ENCODE measurements at regions not wholly inside any gene's neighbourhood (a gene's known extent, or its start where the extent isn't known, plus 50 kb on each side); places are given as distances from the start of the nearest gene placed in this dataset.

DNA sequence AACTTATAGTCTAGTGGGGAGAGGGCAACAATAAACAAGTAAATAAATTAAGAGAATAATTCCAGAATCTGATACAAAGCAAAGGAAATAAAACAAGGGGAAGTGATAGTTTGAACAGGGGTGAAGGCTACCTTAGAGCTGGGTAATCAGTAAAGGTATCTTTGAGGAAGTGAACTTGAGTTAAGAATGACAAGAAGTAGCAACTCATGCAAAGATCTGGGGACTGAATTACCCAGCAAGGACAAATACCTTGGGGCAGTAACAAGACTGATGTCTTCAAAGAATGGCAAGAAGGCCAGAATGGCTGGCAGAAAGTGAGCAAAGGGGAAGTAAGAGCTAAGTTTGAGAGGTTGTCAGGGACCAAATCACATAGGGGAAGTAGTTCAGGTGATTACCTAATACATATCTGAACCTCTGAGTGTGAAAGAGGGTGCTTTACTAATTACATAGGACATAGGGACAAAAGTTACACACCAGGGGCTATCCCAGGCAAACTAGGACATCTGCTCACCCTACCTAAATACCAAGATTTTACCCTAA is 244.6 kb upstream of the HNRNPA3 start:
- Mint-ChIP-seq H3K4me3 (no peak overlapping the region), H3K27me3 (peaks cover 10 to 27% of the 10 kb centered on the region in 2 donors), H3K9me3 (no peaks in the 10 kb centered on the region), H3K27ac (no peak overlapping the region), H3K4me1 (ENCODE audit: low read depth in 2 of 2) (no peaks in the 10 kb centered on the region), H3K36me3 (no peaks in the 10 kb centered on the region)
- ATAC-seq, result no peak
- no peak for DNase-seq (ENCODE audit: low spot score)

DNA sequence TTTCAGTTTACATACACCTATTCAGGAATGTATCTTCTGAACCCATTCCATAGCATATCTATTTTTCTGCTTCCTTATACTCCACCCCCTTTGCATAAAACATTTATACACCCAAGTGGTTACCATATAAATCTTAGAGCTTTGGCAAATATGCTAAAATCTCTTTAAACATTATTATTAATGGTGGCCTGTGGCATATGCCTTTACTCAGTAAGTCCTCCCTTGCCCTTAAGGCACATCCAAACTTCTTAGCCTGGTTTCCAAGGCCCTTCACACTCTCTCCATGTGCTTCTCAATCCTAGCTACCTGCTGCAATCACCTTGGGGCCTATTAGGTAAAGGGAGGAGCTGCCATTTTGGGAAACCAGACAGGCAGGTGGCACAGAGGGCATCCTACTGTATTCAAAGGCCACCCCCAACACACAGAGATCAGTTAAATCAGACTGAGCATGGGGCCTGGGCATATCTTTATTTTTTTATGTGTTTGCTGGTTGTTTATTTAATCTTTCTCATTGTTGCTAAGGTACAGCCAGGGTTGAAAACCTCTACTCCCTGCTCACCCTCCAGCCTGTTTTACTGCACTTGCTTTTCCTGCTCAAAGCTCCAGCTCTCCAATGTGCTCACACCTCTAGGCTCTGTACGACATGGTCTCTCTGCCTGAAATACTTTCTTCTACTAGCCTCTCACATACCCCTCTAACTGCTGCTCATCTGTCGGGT is 242.8 kb upstream of the HNRNPA3 start:
- Mint-ChIP-seq H3K27ac (no peak overlapping the region), H3K4me3 (no peak overlapping the region), H3K27me3 (peaks cover 7 to 19% of the 10 kb centered on the region in 2 donors), H3K9me3 (no peaks in the 10 kb centered on the region), H3K4me1 (ENCODE audit: low read depth in 2 of 2) (no peaks in the 10 kb centered on the region), H3K36me3 (no peaks in the 10 kb centered on the region)
- DNase-seq (ENCODE audit: low spot score), result no peak
- no peak for ATAC-seq

DNA sequence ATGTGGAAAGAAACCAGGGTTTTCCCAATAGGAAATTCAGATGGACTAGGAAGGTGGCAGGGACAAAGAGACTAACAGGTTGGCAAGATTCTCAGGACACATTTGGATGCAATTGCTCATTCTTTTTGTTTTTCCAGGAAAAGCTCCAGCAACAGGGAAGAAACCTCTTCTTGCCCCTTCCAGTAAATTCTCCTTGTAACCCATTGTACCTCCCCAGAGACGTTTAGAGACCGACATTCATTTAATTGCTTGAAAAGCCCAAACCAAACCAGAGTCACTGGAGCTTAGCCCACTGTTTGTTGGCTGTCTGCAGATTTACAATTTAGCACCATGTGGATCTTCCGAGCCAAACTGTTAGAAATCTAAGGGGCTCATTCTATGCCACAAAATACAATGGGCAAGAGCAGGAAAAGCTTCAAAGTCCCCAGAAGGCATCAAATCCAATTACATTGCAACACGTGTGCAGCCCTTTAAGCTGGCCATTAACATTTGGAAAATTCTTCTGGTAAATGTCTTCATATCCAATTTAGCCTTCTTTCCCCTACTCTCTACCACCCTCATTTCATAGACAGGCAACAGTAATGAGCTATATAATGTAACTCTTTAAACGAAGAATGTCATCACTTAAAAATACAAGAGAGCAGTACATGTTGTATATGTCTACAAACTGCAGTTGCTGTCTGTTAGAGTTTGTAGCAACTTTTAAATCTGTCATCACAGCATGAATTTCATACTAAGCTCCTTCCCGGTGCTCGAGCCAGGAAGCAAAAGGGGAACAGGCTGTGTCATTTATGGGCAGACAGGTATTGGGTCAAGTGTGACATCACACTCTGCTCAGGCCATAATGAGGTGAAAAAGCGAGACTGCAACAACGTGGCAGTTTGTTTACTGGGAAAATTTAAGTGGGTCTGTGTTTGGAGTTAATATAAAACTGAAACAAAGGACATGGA is 235.6 kb upstream of the HNRNPA3 start:
- H3K9me3 Mint-ChIP-seq, result no peaks in the 10 kb centered on the region
- H3K27ac Mint-ChIP-seq, result no peak overlapping the region
- ATAC-seq (no peak), DNase-seq (ENCODE audit: low spot score) (no peak)
- H3K4me1 Mint-ChIP-seq (ENCODE audit: low read depth in 2 of 2), result no peaks in the 10 kb centered on the region
- H3K36me3 Mint-ChIP-seq, result no peaks in the 10 kb centered on the region
- H3K4me3 Mint-ChIP-seq, result no peak overlapping the region
- H3K27me3 Mint-ChIP-seq, result peaks cover 9 to 15% of the 10 kb centered on the region in 2 donors

DNA sequence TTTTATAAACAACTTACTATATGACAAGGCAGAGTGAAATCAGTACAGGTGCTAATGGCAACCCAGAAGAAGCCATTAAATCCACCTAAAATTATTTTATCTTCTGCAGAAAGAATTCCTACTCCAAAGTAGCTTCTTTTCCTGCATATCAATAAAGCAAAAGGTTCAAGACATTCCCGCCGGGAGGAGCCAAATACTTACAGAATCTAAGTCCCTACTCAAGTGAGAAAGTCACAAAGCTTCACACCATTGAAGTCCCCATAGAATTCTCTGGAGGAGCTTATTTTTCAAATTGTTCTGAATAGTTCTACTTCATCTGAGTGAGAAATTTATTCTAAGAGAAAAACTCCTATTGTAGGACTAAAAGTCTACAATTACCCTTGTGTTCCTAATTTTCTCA is 233.7 kb upstream of the HNRNPA3 start:
- Mint-ChIP-seq H3K27ac (no peak overlapping the region), H3K36me3 (no peaks in the 10 kb centered on the region), H3K27me3 (peaks cover 2 to 12% of the 10 kb centered on the region in 2 donors), H3K9me3 (no peaks in the 10 kb centered on the region), H3K4me1 (ENCODE audit: low read depth in 2 of 2) (no peaks in the 10 kb centered on the region), H3K4me3 (no peak overlapping the region)
- ATAC-seq, result no peak
- no peak for DNase-seq (ENCODE audit: low spot score)

DNA sequence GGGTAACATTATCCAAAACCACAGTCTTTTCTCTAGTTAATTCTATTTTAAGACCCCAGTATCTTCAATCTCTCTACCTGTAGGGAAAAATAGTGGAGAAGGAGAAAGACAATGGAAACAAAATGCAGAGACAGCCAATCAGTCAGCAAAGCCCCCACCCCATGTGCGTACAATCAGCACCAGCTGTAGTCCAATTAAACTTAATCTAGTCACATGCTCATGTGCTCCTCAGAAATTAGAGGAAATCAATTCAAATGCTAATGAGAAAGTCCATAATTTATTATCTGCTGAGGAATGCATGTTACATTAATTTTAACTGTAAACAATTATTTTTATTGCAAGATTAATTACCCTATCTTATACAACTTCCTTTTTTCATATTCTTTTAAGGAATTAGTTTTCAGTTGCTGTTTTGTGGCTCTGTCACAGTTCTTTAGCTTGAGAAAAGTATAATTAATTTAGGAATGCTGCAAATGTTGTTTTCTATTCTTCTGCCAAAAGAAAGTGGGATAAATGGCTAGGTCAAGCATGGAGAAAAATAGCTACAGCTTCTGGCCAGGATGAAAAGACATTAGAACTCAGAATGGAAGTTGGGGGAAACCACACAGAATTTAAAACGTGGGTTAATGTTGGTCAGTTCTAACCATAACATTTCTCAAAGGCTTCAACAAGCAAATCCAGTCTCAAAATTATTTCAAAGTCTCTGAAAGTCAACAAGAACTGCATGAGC is 232.4 kb upstream of the HNRNPA3 start:
- H3K27me3 Mint-ChIP-seq, result peaks cover 10 to 11% of the 10 kb centered on the region in 2 donors
- DNase-seq (ENCODE audit: low spot score) (no peak), ATAC-seq (no peak)
- H3K4me1 Mint-ChIP-seq (ENCODE audit: low read depth in 2 of 2), result no peaks in the 10 kb centered on the region
- H3K36me3 Mint-ChIP-seq, result no peaks in the 10 kb centered on the region
- H3K9me3 Mint-ChIP-seq, result no peaks in the 10 kb centered on the region
- H3K27ac Mint-ChIP-seq, result no peak overlapping the region
- H3K4me3 Mint-ChIP-seq, result no peak overlapping the region

DNA sequence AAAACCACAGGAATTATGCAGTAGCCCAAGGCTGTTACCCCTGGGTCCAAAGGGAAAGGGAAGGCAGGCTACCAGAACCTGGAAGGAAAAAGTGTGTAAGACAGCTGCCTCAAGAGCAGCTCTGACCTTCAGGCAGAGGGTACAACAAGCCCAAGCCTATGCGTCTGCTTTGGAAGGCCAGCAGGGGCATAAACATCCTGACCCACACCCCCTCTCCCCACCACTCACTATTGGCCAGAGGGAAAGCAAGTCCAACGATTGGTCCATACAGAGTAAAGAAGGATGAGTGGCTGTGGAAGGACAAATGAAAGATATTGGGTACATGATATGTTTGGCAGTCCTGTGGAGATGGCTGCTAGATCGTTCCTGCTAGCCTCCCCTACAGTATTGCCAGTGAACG is 227.6 kb upstream of the HNRNPA3 start:
- ATAC-seq (no peak), DNase-seq (ENCODE audit: low spot score) (no peak)
- Mint-ChIP-seq H3K27me3 (peaks cover 11 to 14% of the 10 kb centered on the region in 2 donors), H3K4me3 (no peak overlapping the region), H3K27ac (no peak overlapping the region), H3K36me3 (no peaks in the 10 kb centered on the region), H3K4me1 (ENCODE audit: low read depth in 2 of 2) (no peaks in the 10 kb centered on the region), H3K9me3 (no peaks in the 10 kb centered on the region)

DNA sequence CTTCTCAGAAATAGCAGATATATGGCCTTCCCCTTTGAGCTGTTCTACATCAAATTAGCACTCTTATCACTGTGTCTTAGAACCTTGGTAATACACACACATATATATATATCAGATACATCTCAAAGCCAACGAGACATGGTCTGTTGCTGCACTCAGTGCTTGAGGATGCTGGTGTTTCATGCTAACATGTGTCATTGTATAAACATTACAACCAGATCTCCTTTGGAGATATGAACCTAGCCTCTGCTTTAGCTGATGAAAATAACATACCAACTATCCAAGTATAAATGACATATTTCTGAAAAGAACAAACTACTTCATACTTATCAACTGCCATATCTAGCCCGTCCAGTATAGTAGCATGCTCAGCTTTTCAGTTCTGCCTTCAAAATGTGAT is 226.7 kb upstream of the HNRNPA3 start:
- no peaks in the 10 kb centered on the region for H3K9me3 Mint-ChIP-seq
- ATAC-seq, result no peak
- DNase-seq (ENCODE audit: low spot score), result no peak
- H3K4me3 Mint-ChIP-seq, result no peak overlapping the region
- peaks cover 11 to 14% of the 10 kb centered on the region in 2 donors for H3K27me3 Mint-ChIP-seq
- no peak overlapping the region for H3K27ac Mint-ChIP-seq
- H3K4me1 Mint-ChIP-seq (ENCODE audit: low read depth in 2 of 2), result no peaks in the 10 kb centered on the region
- no peaks in the 10 kb centered on the region for H3K36me3 Mint-ChIP-seq

DNA sequence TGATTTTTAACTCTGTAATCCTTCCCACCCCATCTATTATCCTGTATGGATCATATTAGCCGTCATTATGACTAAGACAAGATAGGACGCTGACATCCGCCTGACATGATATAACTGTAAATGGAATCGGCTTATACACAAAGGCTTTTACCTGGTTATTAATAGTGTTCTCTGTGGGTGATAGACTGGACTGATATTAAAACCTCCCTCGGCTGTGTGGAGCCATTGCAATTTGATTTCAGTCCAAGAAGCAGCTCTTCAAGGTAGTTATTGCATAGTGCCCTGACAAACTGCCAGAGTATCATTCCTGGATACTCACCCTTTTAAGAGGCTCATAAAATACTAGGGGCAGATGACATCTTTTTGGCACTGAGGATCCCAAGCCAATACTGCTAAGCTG is 226.1 kb upstream of the HNRNPA3 start:
- H3K36me3 Mint-ChIP-seq, result peaks cover 2% of the 10 kb centered on the region
- peaks cover 14 to 17% of the 10 kb centered on the region in 2 donors for H3K27me3 Mint-ChIP-seq
- no peak overlapping the region for H3K27ac Mint-ChIP-seq
- H3K4me3 Mint-ChIP-seq, result no peak overlapping the region
- no peak for DNase-seq (ENCODE audit: low spot score)
- ATAC-seq, result no peak
- H3K9me3 Mint-ChIP-seq, result peaks cover 3% of the 10 kb centered on the region
- no peaks in the 10 kb centered on the region for H3K4me1 Mint-ChIP-seq (ENCODE audit: low read depth in 2 of 2)

DNA sequence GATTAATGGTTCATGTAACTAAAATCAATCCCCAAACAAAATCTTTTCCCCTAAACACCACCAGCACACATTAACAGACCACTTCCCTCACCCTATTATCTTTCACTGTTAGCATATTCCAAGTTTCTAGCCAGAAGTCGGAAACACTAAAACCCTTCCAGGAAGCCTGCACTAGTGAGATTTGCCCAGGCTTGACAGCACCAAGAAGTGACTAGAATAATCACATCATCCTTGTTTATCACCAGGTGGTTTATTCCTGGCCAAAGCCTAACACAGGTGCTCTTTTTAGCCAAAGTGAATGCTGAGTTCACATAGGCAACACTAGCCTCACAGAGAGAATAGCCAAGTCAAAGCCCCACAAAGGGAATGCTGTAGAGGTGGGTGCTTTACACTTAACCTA is 221.2 kb upstream of the HNRNPA3 start:
- Mint-ChIP-seq H3K36me3 (peaks cover 8% of the 10 kb centered on the region), H3K27me3 (peaks cover 7 to 11% of the 10 kb centered on the region in 2 donors), H3K9me3 (peaks cover 3% of the 10 kb centered on the region), H3K27ac (no peak overlapping the region), H3K4me1 (ENCODE audit: low read depth in 2 of 2) (no peaks in the 10 kb centered on the region), H3K4me3 (no peak overlapping the region)
- DNase-seq (ENCODE audit: low spot score) (no peak), ATAC-seq (no peak)

DNA sequence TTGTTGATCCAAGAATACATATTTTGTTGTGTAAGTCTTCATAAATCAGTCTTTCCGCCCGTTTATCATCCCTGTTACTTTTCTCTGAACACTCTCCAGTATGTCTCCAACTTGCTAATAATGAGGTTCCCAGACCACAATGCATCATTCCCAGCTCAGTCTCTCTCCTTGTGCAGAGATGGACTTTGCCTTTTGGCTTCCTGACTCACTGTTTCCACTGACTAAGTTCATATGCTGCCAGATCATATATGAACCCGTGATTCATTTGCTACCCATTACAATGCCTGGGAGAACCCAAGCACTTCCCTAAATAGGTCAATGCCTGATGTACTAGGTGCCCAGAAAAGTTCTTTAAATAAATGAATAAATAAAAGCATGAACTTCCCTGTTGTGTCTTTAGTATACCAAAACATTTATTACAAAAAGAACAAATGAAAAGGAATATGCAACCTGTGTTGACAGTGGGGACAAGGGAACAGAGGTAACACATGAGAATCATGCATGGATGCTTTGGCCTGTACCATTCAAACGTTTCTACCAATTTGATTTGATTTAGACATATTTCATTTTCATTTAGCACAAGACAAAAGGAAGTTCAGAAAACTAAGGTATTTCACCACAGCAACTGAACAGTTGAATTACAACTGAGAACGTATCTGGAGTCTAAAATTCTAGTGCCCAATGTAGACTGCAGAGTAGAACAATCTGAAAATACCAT is 215.4 kb upstream of the HNRNPA3 start:
- ATAC-seq (peak; percentile 66 to 74), DNase-seq (ENCODE audit: low spot score) (no peak)
- Mint-ChIP-seq H3K9me3 (no peaks in the 10 kb centered on the region), H3K27ac (peak overlapping the region; percentile 7 to 48), H3K27me3 (peaks cover 5% of the 10 kb centered on the region in 2 donors), H3K36me3 (peaks cover 4% of the 10 kb centered on the region), H3K4me3 (peak overlapping the region; percentile 19), H3K4me1 (ENCODE audit: low read depth in 2 of 2) (peaks cover 7 to 10% of the 10 kb centered on the region in 2 donors)

DNA sequence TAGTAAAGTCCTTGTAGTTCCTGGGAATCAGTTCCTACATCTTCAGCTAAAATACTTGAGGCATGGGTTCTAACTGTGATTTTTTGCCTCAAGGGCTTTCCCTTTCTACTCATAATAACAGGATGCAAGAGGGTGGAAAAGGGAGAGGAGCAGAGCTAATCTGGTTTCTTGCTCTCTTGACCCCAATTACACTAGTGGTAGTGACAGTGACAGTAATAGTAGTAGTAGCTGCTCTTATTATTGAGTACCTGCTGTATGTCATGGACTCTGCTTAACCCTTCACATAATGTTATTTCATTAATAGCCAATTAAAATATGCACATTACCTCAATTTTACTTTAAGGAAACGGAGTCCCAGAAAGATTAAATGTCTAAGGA is 214.8 kb upstream of the HNRNPA3 start:
- H3K4me3 Mint-ChIP-seq, result peak overlapping the region; percentile 12
- no peaks in the 10 kb centered on the region for H3K9me3 Mint-ChIP-seq
- peaks cover under 1% of the 10 kb centered on the region for H3K36me3 Mint-ChIP-seq
- ATAC-seq, result peak; percentile 18 to 32
- peak overlapping the region; percentile 7 to 48 for H3K27ac Mint-ChIP-seq
- peaks cover 7 to 10% of the 10 kb centered on the region in 2 donors for H3K4me1 Mint-ChIP-seq (ENCODE audit: low read depth in 2 of 2)
- peaks cover 1 to 3% of the 10 kb centered on the region in 2 donors for H3K27me3 Mint-ChIP-seq
- DNase-seq (ENCODE audit: low spot score), result no peak

DNA sequence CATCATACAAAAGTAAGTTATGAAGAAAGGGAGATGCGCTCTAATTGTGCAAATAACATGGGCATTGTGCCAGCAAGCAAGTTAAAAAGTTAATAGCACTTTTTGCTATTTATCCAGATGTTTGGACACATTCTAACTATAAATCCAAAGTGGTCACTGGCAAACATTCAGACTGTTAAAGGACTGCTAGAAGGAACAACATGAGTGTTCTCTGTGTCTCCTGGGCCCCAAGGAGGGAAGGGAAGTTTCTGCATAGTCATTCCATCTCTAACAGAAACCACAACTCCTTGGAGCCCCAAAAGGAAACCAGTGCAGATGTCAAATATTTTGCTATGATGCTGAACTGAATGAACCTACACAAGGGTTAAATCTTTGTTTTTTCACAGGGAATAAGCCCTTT is 213.3 kb upstream of the HNRNPA3 start:
- no peak overlapping the region for H3K27ac Mint-ChIP-seq
- H3K9me3 Mint-ChIP-seq, result peaks cover 3% of the 10 kb centered on the region
- peaks cover 0 to 2% of the 10 kb centered on the region in 2 donors for H3K27me3 Mint-ChIP-seq
- DNase-seq (ENCODE audit: low spot score) (no peak), ATAC-seq (peak in 1 of 2 donors; percentile 67)
- no peaks in the 10 kb centered on the region for H3K36me3 Mint-ChIP-seq
- peaks cover 7 to 10% of the 10 kb centered on the region in 2 donors for H3K4me1 Mint-ChIP-seq (ENCODE audit: low read depth in 2 of 2)
- H3K4me3 Mint-ChIP-seq, result no peak overlapping the region
